ENCODE measurements at regions not wholly inside any gene's neighbourhood (a gene's known extent, or its start where the extent isn't known, plus 50 kb on each side); places are given as distances from the start of the nearest gene placed in this dataset.

DNA sequence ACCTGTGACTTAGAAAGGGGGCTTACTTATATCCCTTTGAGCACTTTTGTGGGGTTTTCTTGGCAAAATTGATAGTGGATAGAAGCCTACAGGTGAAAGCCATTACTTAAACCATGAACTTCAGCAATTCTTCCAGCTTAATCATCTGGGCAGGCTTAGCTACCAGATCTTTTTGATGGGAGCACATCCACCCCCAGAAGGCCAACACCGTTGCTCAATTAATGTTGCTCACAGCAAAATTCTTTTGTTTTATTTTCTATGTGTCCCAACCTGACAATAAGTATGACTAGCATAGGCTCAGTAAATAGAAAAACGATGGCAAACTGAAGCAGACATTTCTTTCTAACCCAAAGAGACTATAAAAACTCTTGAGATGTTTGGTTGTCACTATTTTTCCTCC lies 269.4 kb upstream of the TCF4 start:
- no peak overlapping the region for H3K4me2 ChIP-seq (ENCODE audit: low read length)
- no peaks in the 10 kb centered on the region for H3K27me3 ChIP-seq (ENCODE audit: insufficient read depth, low read length)
- Mint-ChIP-seq H3K27me3 (ENCODE audit: low read depth, unreplicated experiment) (no peaks in the 10 kb centered on the region), H3K4me1 (ENCODE audit: low read depth, unreplicated experiment) (peaks cover 35% of the 10 kb centered on the region), H3K4me3 (ENCODE audit: unreplicated experiment) (no peak overlapping the region), H3K9me3 (ENCODE audit: unreplicated experiment) (no peaks in the 10 kb centered on the region), H3K36me3 (ENCODE audit: low read depth, unreplicated experiment) (no peaks in the 10 kb centered on the region), H3K27ac (ENCODE audit: unreplicated experiment) (peak overlapping the region; percentile 92)
- no peak overlapping the region for H2AFZ ChIP-seq (ENCODE audit: low read depth, low read length)
- peaks cover 28% of the 10 kb centered on the region for H3K4me1 ChIP-seq (ENCODE audit: insufficient read depth, low read length)
- no peak for DNase-seq (ENCODE audit: low read depth)
- no peaks in the 10 kb centered on the region for H3K36me3 ChIP-seq (ENCODE audit: insufficient read depth, low read length)
- TF ChIP-seq, protein P1, sequence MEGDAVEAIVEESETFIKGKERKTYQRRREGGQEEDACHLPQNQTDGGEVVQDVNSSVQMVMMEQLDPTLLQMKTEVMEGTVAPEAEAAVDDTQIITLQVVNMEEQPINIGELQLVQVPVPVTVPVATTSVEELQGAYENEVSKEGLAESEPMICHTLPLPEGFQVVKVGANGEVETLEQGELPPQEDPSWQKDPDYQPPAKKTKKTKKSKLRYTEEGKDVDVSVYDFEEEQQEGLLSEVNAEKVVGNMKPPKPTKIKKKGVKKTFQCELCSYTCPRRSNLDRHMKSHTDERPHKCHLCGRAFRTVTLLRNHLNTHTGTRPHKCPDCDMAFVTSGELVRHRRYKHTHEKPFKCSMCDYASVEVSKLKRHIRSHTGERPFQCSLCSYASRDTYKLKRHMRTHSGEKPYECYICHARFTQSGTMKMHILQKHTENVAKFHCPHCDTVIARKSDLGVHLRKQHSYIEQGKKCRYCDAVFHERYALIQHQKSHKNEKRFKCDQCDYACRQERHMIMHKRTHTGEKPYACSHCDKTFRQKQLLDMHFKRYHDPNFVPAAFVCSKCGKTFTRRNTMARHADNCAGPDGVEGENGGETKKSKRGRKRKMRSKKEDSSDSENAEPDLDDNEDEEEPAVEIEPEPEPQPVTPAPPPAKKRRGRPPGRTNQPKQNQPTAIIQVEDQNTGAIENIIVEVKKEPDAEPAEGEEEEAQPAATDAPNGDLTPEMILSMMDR (IDR thresholded peaks at IDR 0.05; ENCODE audit: insufficient read depth, low read depth, low read length): no peak
- no peak for TF ChIP-seq EZH2 (IDR thresholded peaks at IDR 0.05; ENCODE audit: insufficient read depth, low read length)
- no peak overlapping the region for H3K4me3 ChIP-seq (ENCODE audit: insufficient read depth, low read depth, low read length)
- no peaks in the 10 kb centered on the region for H3K79me2 ChIP-seq (ENCODE audit: insufficient read depth, low read length)
- no peak overlapping the region for H3K27ac ChIP-seq (ENCODE audit: low read depth, low read length)
- no peaks in the 10 kb centered on the region for H4K20me1 ChIP-seq (ENCODE audit: insufficient read depth, low read length)
- no peaks in the 10 kb centered on the region for H3K9me3 ChIP-seq (ENCODE audit: insufficient read depth, low read depth, low read length)
- no peak for FAIRE-seq
- H3K9ac ChIP-seq (ENCODE audit: low read length): no peak overlapping the region

DNA sequence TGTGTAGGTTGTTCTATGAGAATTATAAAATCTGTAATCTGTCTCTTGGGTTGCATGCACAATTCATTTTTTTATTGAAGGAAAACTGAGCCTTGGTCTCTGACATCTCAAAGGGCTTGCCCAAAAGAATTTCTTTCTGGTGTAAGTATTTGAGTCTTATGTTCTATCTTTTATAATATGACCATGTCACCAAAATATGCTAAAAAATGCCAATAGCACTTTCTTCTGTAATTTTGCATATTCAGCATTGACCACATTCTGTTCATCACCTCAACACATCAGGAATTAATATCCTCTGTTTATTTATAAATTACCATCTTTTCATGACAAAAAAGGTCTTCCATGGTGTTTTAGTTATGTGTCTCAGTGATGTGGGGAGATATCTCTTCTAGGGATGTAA lies 268.7 kb upstream of the TCF4 start:
- H2AFZ ChIP-seq (ENCODE audit: low read depth, low read length): no peak overlapping the region
- no peak for FAIRE-seq
- Mint-ChIP-seq H3K9me3 (ENCODE audit: unreplicated experiment) (no peaks in the 10 kb centered on the region), H3K27me3 (ENCODE audit: low read depth, unreplicated experiment) (no peaks in the 10 kb centered on the region), H3K27ac (ENCODE audit: unreplicated experiment) (peak overlapping the region; percentile 92), H3K4me3 (ENCODE audit: unreplicated experiment) (no peak overlapping the region), H3K4me1 (ENCODE audit: low read depth, unreplicated experiment) (peaks cover 35% of the 10 kb centered on the region), H3K36me3 (ENCODE audit: low read depth, unreplicated experiment) (no peaks in the 10 kb centered on the region)
- H3K79me2 ChIP-seq (ENCODE audit: insufficient read depth, low read length): no peaks in the 10 kb centered on the region
- no peaks in the 10 kb centered on the region for H4K20me1 ChIP-seq (ENCODE audit: insufficient read depth, low read length)
- no peak overlapping the region for H3K4me3 ChIP-seq (ENCODE audit: insufficient read depth, low read depth, low read length)
- peak overlapping the region; percentile 56 for H3K4me2 ChIP-seq (ENCODE audit: low read length)
- no peaks in the 10 kb centered on the region for H3K9me3 ChIP-seq (ENCODE audit: insufficient read depth, low read depth, low read length)
- TF ChIP-seq EZH2 (IDR thresholded peaks at IDR 0.05; ENCODE audit: insufficient read depth, low read length): no peak
- TF ChIP-seq, protein P1 (IDR thresholded peaks at IDR 0.05; ENCODE audit: insufficient read depth, low read depth, low read length): no peak
- no peak for DNase-seq (ENCODE audit: low read depth)
- no peaks in the 10 kb centered on the region for H3K36me3 ChIP-seq (ENCODE audit: insufficient read depth, low read length)
- peak overlapping the region; percentile 14 for H3K9ac ChIP-seq (ENCODE audit: low read length)
- peak overlapping the region; percentile 81 for H3K27ac ChIP-seq (ENCODE audit: low read depth, low read length)
- H3K27me3 ChIP-seq (ENCODE audit: insufficient read depth, low read length): no peaks in the 10 kb centered on the region
- peaks cover 28% of the 10 kb centered on the region for H3K4me1 ChIP-seq (ENCODE audit: insufficient read depth, low read length)

GRCh38 chr18:55856229-55856628 lies 268.2 kb upstream of the TCF4 start:
- no peak overlapping the region for H2AFZ ChIP-seq (ENCODE audit: low read depth, low read length)
- peak overlapping the region; percentile 55 for H3K9ac ChIP-seq (ENCODE audit: low read length)

More at GRCh38 chr18:55856229-55856628, 268.2 kb upstream of the TCF4 start:
- H3K4me2 ChIP-seq (ENCODE audit: low read length): peak overlapping the region; percentile 56
- DNase-seq (ENCODE audit: low read depth) (peak; percentile 96), FAIRE-seq (peak; percentile 95)
- Mint-ChIP-seq H3K4me1 (ENCODE audit: low read depth, unreplicated experiment) (peaks cover 33% of the 10 kb centered on the region), H3K4me3 (ENCODE audit: unreplicated experiment) (peak overlapping the region; percentile 70), H3K9me3 (ENCODE audit: unreplicated experiment) (no peaks in the 10 kb centered on the region), H3K27ac (ENCODE audit: unreplicated experiment) (peak overlapping the region; percentile 97), H3K27me3 (ENCODE audit: low read depth, unreplicated experiment) (no peaks in the 10 kb centered on the region), H3K36me3 (ENCODE audit: low read depth, unreplicated experiment) (no peaks in the 10 kb centered on the region)
- H3K79me2 ChIP-seq (ENCODE audit: insufficient read depth, low read length): no peaks in the 10 kb centered on the region
- no peaks in the 10 kb centered on the region for H4K20me1 ChIP-seq (ENCODE audit: insufficient read depth, low read length)
- no peaks in the 10 kb centered on the region for H3K27me3 ChIP-seq (ENCODE audit: insufficient read depth, low read length)
- peaks cover 28% of the 10 kb centered on the region for H3K4me1 ChIP-seq (ENCODE audit: insufficient read depth, low read length)
- peak overlapping the region; percentile 81 for H3K27ac ChIP-seq (ENCODE audit: low read depth, low read length)
- no peak for TF ChIP-seq EZH2 (IDR thresholded peaks at IDR 0.05; ENCODE audit: insufficient read depth, low read length)
- TF ChIP-seq, protein P1 (IDR thresholded peaks at IDR 0.05; ENCODE audit: insufficient read depth, low read depth, low read length): no peak
- H3K36me3 ChIP-seq (ENCODE audit: insufficient read depth, low read length): no peaks in the 10 kb centered on the region
- peak overlapping the region; percentile 21 for H3K4me3 ChIP-seq (ENCODE audit: insufficient read depth, low read depth, low read length)
- H3K9me3 ChIP-seq (ENCODE audit: insufficient read depth, low read depth, low read length): no peaks in the 10 kb centered on the region
